Ascending aorta (tissue), 2 donors: ENCODE measurements at regions not wholly inside any gene's neighbourhood (a gene's known extent, or its start where the extent isn't known, plus 50 kb on each side); places are given as distances from the start of the nearest gene placed in this dataset.

Experiments used
- DNase-seq, 2 donors: peaks; one replicate each; pipeline ENCODE4 v3.0.0-alpha.2; 2019; ENCODE audit warnings: low spot score in 2 of 2
- H3K27ac ChIP-seq, 2 donors: fragments of 200-600 bp; sonication (generic); one replicate each; pipeline ENCODE4 v1.5.1; 2016 to 2017; ENCODE audit warnings: mild to moderate bottlenecking in 1 of 2
- H3K27me3 ChIP-seq: fragments of 200-600 bp; sonication (generic); one replicate; pipeline ENCODE4 v1.5.1; 2017
- H3K36me3 ChIP-seq, 2 donors: fragments of 200-600 bp; sonication (generic); one replicate each; pipeline ENCODE4 v1.5.1; 2016
- H3K4me1 ChIP-seq, 2 donors: fragments of 200-600 bp; sonication (generic); one replicate each; pipeline ENCODE4 v1.5.1; 2016 to 2017; ENCODE audit warnings: mild to moderate bottlenecking in 1 of 2
- H3K4me3 ChIP-seq, 2 donors: fragments of 200-600 bp; sonication (generic); one replicate each; pipeline ENCODE4 v1.5.1; 2016 to 2017; ENCODE audit warnings: mild to moderate bottlenecking in 1 of 2
- H3K9me3 ChIP-seq, 2 donors: fragments of 200-600 bp; sonication (generic); one replicate each; pipeline ENCODE4 v1.5.1; 2016
- CTCF ChIP-seq, 3 experiments: fragments of 200-600 bp in 2 of 3; fragments of 450-650 bp in 1 of 3; sonication (generic) in 2 of 3; IDR thresholded peaks; one replicate each; pipeline ENCODE4 v1.5.1; 2016 to 2019; ENCODE audit warnings: antibody characterized with exemption in 3 of 3, mild to moderate bottlenecking in 1 of 3, moderate library complexity in 1 of 3
- intact Hi-C: fragments of 100-400 bp; cut with DNase I; formaldehyde crosslinking; loops from one replicate; pipeline ENCODE4 v1.15.1; 2023

DNA sequence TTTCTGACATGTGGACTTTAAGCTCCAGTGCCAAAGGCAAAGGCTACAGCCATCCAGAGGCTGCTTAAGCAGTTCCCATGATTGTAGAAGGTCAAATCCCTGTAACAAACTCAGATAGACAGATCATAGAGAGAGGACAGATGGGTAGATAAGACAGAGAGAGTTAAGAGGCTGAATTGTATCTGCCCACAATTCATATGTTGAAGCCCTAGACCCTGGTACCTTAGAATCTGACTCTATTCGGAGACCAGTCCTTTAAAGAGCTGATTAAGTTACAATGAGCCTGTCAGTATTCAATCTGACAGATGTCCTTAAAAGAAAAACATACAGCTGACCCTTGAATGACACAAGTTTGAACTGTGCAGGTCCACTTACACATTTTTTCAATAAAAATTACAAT, 115.2 kb downstream of the RAP2A start:
- no peak for TF ChIP-seq CTCF (IDR thresholded peaks at IDR 0.05)
- H3K4me3 ChIP-seq = no peak overlapping the region
- no peak for DNase-seq
- no peaks in the 10 kb centered on the region for H3K4me1 ChIP-seq
- no peak overlapping the region for H3K27ac ChIP-seq
- no peaks in the 10 kb centered on the region for H3K27me3 ChIP-seq
- H3K36me3 ChIP-seq = no peaks in the 10 kb centered on the region
- no peaks in the 10 kb centered on the region for H3K9me3 ChIP-seq
- intact Hi-C loops = no loop called here

DNA sequence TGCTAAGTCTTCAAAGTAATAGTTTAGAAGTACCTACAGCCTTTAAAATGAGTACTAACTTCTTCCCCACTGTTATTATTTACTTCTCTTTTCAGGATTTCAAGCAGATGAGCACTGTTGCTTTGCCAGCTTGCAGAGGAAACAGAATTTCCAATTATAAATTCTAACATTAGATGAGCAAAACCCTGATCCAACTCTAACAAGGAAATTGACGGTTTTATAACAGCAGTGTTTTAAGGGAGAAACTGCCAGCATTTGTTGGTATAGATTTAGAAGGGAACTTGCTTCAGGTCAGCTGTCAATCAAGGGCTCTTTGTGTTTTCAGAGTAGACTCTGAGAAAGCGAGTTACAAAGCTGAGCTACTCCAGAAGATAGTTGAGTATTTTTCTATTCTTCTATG, 120.5 kb downstream of the RAP2A start:
- H3K4me3 ChIP-seq = no peak overlapping the region
- intact Hi-C loops = no loop called here

DNA sequence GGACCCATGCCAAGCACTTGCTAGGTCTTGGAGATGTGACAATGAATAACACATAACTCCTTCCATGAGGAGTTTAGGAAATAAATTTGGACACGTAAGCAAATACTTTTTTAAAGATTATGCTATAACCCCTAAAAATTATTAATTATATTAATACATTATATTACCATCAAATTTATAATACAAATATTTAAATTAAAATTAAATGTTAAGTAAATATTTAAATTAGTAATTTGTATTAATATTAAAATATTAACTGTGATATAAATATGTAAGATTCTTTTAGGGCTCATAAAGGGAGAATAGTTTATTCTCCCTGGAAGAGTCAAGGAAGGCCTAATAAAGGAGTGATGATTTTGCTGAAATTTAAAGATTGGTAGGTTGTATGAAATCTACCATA, 121.1 kb downstream of the RAP2A start:
- Histone ChIP-seq H3K9me3 (no peaks in the 10 kb centered on the region), H3K27ac (no peak overlapping the region), H3K27me3 (no peaks in the 10 kb centered on the region), H3K4me3 (no peak overlapping the region), H3K4me1 (no peaks in the 10 kb centered on the region), H3K36me3 (no peaks in the 10 kb centered on the region)
- intact Hi-C loops = no loop called here
- TF ChIP-seq CTCF (IDR thresholded peaks at IDR 0.05) = no peak
- no peak for DNase-seq

More for the DNA sequence above, 120.5 kb downstream of the RAP2A start:
- Histone ChIP-seq H3K9me3 (no peaks in the 10 kb centered on the region), H3K4me1 (no peaks in the 10 kb centered on the region), H3K27me3 (no peaks in the 10 kb centered on the region), H3K36me3 (no peaks in the 10 kb centered on the region), H3K27ac (no peak overlapping the region)
- no peak for DNase-seq
- TF ChIP-seq CTCF (IDR thresholded peaks at IDR 0.05) = no peak

DNA sequence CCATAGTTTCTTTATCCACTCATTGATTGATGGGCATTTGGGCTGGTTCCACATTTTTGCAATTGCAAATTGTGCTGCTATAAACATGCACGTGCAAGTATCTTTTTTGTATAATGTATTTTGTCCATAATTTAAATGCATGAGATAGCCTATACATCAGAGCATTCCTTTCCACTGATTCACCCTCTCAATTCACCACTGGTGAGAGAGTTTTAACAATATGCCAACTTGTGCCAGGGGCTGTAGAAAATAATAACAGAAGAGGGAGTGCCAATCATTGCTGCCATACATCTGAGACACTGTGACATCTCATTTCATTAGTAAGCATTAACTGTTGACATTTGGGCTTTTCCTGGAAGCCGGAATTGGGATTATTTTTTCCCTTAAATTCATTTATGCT, 125.1 kb downstream of the RAP2A start:
- TF ChIP-seq CTCF (IDR thresholded peaks at IDR 0.05) = no peak
- H3K4me1 ChIP-seq = no peaks in the 10 kb centered on the region
- DNase-seq = no peak
- H3K9me3 ChIP-seq = no peaks in the 10 kb centered on the region
- no peak overlapping the region for H3K27ac ChIP-seq
- no peaks in the 10 kb centered on the region for H3K27me3 ChIP-seq
- H3K36me3 ChIP-seq = no peaks in the 10 kb centered on the region
- no peak overlapping the region for H3K4me3 ChIP-seq
- intact Hi-C loops = no loop called here

- intact Hi-C loops = no loop called here
Observed at GRCh38 chr13:97559981-97560380, 126.0 kb downstream of the RAP2A start.

More at GRCh38 chr13:97559981-97560380, 126.0 kb downstream of the RAP2A start:
- Histone ChIP-seq H3K9me3 (no peaks in the 10 kb centered on the region), H3K36me3 (no peaks in the 10 kb centered on the region), H3K27me3 (no peaks in the 10 kb centered on the region), H3K4me3 (no peak overlapping the region), H3K4me1 (no peaks in the 10 kb centered on the region), H3K27ac (no peak overlapping the region)
- no peak for TF ChIP-seq CTCF (IDR thresholded peaks at IDR 0.05)
- no peak for DNase-seq
